ENCODE measurements at regions not wholly inside any gene's neighbourhood (a gene's known extent, or its start where the extent isn't known, plus 50 kb on each side); places are given as distances from the start of the nearest gene placed in this dataset.

DNA sequence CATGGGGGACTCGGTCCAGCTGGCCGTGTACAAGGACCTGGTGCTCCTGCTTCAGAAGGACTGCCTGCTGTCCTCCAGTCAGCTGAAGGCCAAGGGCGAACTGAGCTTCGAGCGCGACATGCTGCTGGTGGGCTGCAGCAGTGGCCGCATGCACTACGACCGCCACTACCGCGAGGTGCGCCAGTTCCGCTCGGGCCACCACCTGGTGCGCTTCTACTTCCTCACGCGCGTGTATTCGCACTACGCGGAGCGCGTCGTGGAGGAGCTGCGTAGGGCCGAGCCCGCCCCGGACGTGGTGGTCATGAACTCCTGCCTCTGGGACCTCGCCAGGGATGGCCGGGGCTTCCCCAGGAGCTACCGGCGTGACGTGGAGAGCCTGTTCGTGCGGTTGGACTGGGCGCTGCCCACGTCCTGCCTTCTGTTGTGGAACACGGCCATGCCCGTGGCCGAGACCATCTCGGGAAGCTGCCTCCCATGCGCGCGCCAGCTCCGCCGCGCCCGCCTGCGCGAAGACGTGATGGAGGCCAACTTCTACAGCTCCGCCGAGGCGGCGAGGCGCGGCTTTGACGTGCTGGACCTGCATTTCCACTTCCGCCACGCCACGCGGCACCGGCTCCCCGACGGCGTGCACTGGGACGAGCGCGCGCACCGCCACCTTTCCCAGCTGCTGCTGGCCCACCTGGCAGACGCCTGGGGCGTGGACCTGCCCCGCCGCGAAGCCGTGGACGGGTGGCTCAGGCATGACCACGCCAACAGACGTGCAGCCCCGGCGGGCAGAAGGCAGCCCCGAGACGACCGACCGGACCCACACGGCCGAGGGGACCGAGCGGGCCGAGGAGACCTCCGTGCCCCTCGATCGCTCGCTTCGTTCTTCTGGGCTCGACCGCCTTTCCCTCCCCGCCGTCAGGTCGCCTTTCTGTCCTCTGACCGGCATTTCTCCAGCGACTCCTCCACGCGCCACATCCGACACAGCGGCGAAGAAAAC lies 293.9 kb upstream of the ERBB4 start:
- DNase-seq (ENCODE audit: low read depth, low spot score) (no peak), FAIRE-seq (no peak)
- dilution Hi-C loops (cut with MboI; ENCODE audit: extremely low pct_ligation_motif_present, low sequenced_read_pairs) = no loop called here
- intact Hi-C loops (cut with micrococcal nuclease) = no loop called here
- no peaks in the 10 kb centered on the region for H3K36me3 ChIP-seq (ENCODE audit: control insufficient read depth in 2 of 2, extremely low read depth in 1 of 2, insufficient read depth in 2 of 2, low read length in 2 of 2)
- no peaks in the 10 kb centered on the region for H4K20me1 ChIP-seq (replicated peaks; ENCODE audit: control insufficient read depth, extremely low read depth, insufficient read depth, low read length)
- H3K4me2 ChIP-seq (ENCODE audit: insufficient read depth, low read length) = no peak overlapping the region
- BruUV-seq (replicated peaks) = no TSS peak
- H3K27me3 ChIP-seq (ENCODE audit: control insufficient read depth in 2 of 2, insufficient read depth in 2 of 2, low read length in 2 of 2) = no peaks in the 10 kb centered on the region
- no peaks in the 10 kb centered on the region for H3K4me1 ChIP-seq (ENCODE audit: control insufficient read depth, extremely low read depth, insufficient read depth, low read length)
- POLR2A ChIA-PET = no interaction called here
- TF ChIP-seq EZH2 (IDR thresholded peaks at IDR 0.05; ENCODE audit: borderline replicate concordance, low read depth, low read length, severe bottlenecking) (peak; percentile 37), POLR2AphosphoS5 (IDR thresholded peaks at IDR 0.05; ENCODE audit: insufficient read depth, low read depth, low read length) (no peak)
- no peak overlapping the region for H2AFZ ChIP-seq (ENCODE audit: low read depth, low read length)
- H3K79me2 ChIP-seq (ENCODE audit: control insufficient read depth, insufficient read depth, low read length) = no peaks in the 10 kb centered on the region
- H3K9me3 ChIP-seq (replicated peaks; ENCODE audit: control insufficient read depth, insufficient read depth, low read length) = no peaks in the 10 kb centered on the region
- H3K27ac ChIP-seq (ENCODE audit: insufficient read depth, low read depth, low read length) = no peak overlapping the region
- H3K9me1 ChIP-seq (replicated peaks; ENCODE audit: control insufficient read depth, extremely low read depth, insufficient read depth, low read length) = no peaks in the 10 kb centered on the region
- no peak overlapping the region for H3K9ac ChIP-seq (replicated peaks; ENCODE audit: extremely low read depth, insufficient read depth, low read length)
- CTCF ChIA-PET = interaction anchor here (1.7 kb wide), 1 partner anchor 58 kb away, joined by 4 read pairs; no protein-coding TSS in a partner anchor
- H3K4me3 ChIP-seq (replicated peaks in 1 of 3; ENCODE audit: insufficient read depth in 1 of 3, low read depth in 1 of 3, low read length in 3 of 3) = no peak overlapping the region

DNA sequence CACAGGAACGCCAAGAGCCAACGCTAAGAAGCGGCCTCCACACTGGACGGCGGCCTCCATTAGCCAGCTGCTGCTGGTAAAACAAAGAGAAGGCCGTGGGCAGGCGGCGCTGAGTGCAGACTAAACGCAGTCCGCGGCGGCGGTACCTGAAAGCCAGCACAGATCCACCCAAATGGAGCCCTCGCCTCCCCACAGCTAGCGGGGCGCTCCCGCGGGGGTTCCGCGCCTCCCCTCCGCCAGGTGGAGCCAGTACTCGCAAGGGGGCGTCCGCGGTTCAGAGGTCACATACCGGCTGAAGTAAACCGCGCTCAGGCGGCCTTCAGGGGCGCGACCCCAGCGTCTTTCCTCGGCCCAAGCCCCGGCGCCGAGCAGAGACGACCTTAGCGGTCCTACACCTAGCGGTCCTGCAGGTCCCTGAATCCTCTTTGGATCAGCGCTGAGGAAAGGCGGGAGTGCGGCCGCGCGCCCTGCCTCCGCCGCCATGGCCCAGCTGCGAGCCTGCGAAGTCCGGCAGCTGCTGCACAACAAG lies 293.1 kb upstream of the ERBB4 start:
- H3K4me3 ChIP-seq (replicated peaks in 1 of 3; ENCODE audit: insufficient read depth in 1 of 3, low read depth in 1 of 3, low read length in 3 of 3) = no peak overlapping the region
- TF ChIP-seq JUN (IDR thresholded peaks at IDR 0.05; ENCODE audit: borderline replicate concordance, insufficient read depth, insufficient read length, low read depth) = no peak
- no peak for TF ChIP-seq EZH2 (IDR thresholded peaks at IDR 0.05; ENCODE audit: borderline replicate concordance, low read depth, low read length, severe bottlenecking)
- TF ChIP-seq GATA2 (IDR thresholded peaks at IDR 0.05; ENCODE audit: insufficient read depth, insufficient read length, low read depth, low read length) = no peak
- no peak for TF ChIP-seq POLR2A (IDR thresholded peaks at IDR 0.05; ENCODE audit: low read depth, low read length)
- TF ChIP-seq MYC (IDR thresholded peaks at IDR 0.05; ENCODE audit: low read depth, low read length) = no peak
- TF ChIP-seq, protein P1, sequence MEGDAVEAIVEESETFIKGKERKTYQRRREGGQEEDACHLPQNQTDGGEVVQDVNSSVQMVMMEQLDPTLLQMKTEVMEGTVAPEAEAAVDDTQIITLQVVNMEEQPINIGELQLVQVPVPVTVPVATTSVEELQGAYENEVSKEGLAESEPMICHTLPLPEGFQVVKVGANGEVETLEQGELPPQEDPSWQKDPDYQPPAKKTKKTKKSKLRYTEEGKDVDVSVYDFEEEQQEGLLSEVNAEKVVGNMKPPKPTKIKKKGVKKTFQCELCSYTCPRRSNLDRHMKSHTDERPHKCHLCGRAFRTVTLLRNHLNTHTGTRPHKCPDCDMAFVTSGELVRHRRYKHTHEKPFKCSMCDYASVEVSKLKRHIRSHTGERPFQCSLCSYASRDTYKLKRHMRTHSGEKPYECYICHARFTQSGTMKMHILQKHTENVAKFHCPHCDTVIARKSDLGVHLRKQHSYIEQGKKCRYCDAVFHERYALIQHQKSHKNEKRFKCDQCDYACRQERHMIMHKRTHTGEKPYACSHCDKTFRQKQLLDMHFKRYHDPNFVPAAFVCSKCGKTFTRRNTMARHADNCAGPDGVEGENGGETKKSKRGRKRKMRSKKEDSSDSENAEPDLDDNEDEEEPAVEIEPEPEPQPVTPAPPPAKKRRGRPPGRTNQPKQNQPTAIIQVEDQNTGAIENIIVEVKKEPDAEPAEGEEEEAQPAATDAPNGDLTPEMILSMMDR (IDR thresholded peaks at IDR 0.05; ENCODE audit: extremely low read depth in 1 of 2, insufficient read depth in 1 of 2, low read depth in 1 of 2, low read length in 2 of 2) = no peak
- no peak for TF ChIP-seq POLR2AphosphoS5 (IDR thresholded peaks at IDR 0.05; ENCODE audit: insufficient read depth, low read depth, low read length)
- no peak for TF ChIP-seq FOS (IDR thresholded peaks at IDR 0.05; ENCODE audit: borderline replicate concordance, insufficient read depth, low read length)
- TF ChIP-seq, protein P2, sequence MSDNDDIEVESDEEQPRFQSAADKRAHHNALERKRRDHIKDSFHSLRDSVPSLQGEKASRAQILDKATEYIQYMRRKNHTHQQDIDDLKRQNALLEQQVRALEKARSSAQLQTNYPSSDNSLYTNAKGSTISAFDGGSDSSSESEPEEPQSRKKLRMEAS (IDR thresholded peaks at IDR 0.05; ENCODE audit: insufficient read depth, insufficient read length) = no peak
- ChIA-PET POLR2A (no interaction called here), CTCF (interaction anchor here (1.7 kb wide), 1 partner anchor 59 kb away, joined by 4 read pairs; no protein-coding TSS in a partner anchor)
- H3K27me3 ChIP-seq (ENCODE audit: control insufficient read depth in 2 of 2, insufficient read depth in 2 of 2, low read length in 2 of 2) = no peaks in the 10 kb centered on the region
- H3K9ac ChIP-seq (replicated peaks; ENCODE audit: extremely low read depth, insufficient read depth, low read length) = no peak overlapping the region
- no TSS peak for BruUV-seq (replicated peaks)
- no peaks in the 10 kb centered on the region for H3K9me3 ChIP-seq (replicated peaks; ENCODE audit: control insufficient read depth, insufficient read depth, low read length)
- H3K79me2 ChIP-seq (ENCODE audit: control insufficient read depth, insufficient read depth, low read length) = no peaks in the 10 kb centered on the region
- H3K36me3 ChIP-seq (ENCODE audit: control insufficient read depth in 2 of 2, extremely low read depth in 1 of 2, insufficient read depth in 2 of 2, low read length in 2 of 2) = no peaks in the 10 kb centered on the region
- H3K4me1 ChIP-seq (ENCODE audit: control insufficient read depth, extremely low read depth, insufficient read depth, low read length) = no peaks in the 10 kb centered on the region
- intact Hi-C loops (cut with micrococcal nuclease) = no loop called here
- H4K20me1 ChIP-seq (replicated peaks; ENCODE audit: control insufficient read depth, extremely low read depth, insufficient read depth, low read length) = no peaks in the 10 kb centered on the region
- DNase-seq (ENCODE audit: low read depth, low spot score) (no peak), FAIRE-seq (no peak)
- dilution Hi-C loops (cut with MboI; ENCODE audit: extremely low pct_ligation_motif_present, low sequenced_read_pairs) = no loop called here
- H3K9me1 ChIP-seq (replicated peaks; ENCODE audit: control insufficient read depth, extremely low read depth, insufficient read depth, low read length) = no peaks in the 10 kb centered on the region
- no peak overlapping the region for H3K4me2 ChIP-seq (ENCODE audit: insufficient read depth, low read length)
- no peak overlapping the region for H3K27ac ChIP-seq (ENCODE audit: insufficient read depth, low read depth, low read length)
- H2AFZ ChIP-seq (ENCODE audit: low read depth, low read length) = no peak overlapping the region
